ENCODE measurements at regions not wholly inside any gene's neighbourhood (a gene's known extent, or its start where the extent isn't known, plus 50 kb on each side); places are given as distances from the start of the nearest gene placed in this dataset.

- TF ChIP-seq KLF13 (tag; IDR thresholded peaks at IDR 0.05; ENCODE audit: borderline replicate concordance, low read depth) (no peak), CEBPB (tag; IDR thresholded peaks at IDR 0.05) (no peak), TAF1 (IDR thresholded peaks at IDR 0.05; ENCODE audit: control insufficient read depth, extremely low read depth, insufficient read depth, low read length, severe bottlenecking) (no peak), RFX5 (IDR thresholded peaks at IDR 0.05; ENCODE audit: low read depth, low read length) (no peak), HMGN3 (IDR thresholded peaks at IDR 0.05; ENCODE audit: borderline replicate concordance, extremely low read depth, insufficient read length, low read depth, low read length) (no peak), CTCF (IDR thresholded peaks at IDR 0.05 in 2 of 3, conservative IDR thresholded peaks at IDR 0.05 in 1 of 3; ENCODE audit: insufficient read depth in 2 of 3, low read depth in 1 of 3, low read length in 3 of 3) (no peak), FOXM1 (IDR thresholded peaks at IDR 0.05; ENCODE audit: low read depth) (no peak), FOXM1 (CRISPR knock-in tag; IDR thresholded peaks at IDR 0.05; ENCODE audit: low read depth) (no peak), TEAD2 (tag; IDR thresholded peaks at IDR 0.05) (no peak), CREB3 (tag; conservative IDR thresholded peaks at IDR 0.05; ENCODE audit: low read depth) (no peak), ZBTB17 (CRISPR knock-in tag; IDR thresholded peaks at IDR 0.05) (no peak), ZNF76 (CRISPR knock-in tag; IDR thresholded peaks at IDR 0.05; ENCODE audit: borderline replicate concordance) (no peak), POLR2A (conservative IDR thresholded peaks at IDR 0.05) (no peak), PCBP1 (IDR thresholded peaks at IDR 0.05; ENCODE audit: low read depth, low read length, poor library complexity, severe bottlenecking) (no peak)
These were observed 234.3 kb downstream of the CALCRL start for GRCh38 chr2:187213798-187214197.

Measured in K562 (cell line).